ENCODE measurements at regions not wholly inside any gene's neighbourhood (a gene's known extent, or its start where the extent isn't known, plus 50 kb on each side); places are given as distances from the start of the nearest gene placed in this dataset.

DNA sequence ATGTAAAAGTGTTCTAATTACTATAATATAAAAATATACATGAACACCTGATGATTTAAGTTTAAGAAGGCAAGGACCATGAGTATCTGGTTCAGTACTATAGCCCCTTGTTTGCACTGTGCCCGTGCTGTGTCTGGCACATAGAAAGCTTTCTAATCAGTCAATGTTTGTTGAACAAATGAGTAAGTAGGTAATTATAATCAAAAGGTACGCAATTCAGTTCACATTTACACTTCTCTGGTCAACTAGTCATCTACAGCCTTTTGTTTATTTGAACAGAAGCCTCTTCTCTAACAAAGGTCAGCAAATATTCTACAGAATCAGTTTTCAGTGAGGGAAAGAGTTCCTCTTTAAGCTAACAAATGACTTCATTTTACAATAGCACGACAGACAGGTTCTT lies 523.3 kb downstream of the SMARCA1 start:
- TF ChIP-seq, protein P1, sequence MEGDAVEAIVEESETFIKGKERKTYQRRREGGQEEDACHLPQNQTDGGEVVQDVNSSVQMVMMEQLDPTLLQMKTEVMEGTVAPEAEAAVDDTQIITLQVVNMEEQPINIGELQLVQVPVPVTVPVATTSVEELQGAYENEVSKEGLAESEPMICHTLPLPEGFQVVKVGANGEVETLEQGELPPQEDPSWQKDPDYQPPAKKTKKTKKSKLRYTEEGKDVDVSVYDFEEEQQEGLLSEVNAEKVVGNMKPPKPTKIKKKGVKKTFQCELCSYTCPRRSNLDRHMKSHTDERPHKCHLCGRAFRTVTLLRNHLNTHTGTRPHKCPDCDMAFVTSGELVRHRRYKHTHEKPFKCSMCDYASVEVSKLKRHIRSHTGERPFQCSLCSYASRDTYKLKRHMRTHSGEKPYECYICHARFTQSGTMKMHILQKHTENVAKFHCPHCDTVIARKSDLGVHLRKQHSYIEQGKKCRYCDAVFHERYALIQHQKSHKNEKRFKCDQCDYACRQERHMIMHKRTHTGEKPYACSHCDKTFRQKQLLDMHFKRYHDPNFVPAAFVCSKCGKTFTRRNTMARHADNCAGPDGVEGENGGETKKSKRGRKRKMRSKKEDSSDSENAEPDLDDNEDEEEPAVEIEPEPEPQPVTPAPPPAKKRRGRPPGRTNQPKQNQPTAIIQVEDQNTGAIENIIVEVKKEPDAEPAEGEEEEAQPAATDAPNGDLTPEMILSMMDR (conservative IDR thresholded peaks at IDR 0.05; ENCODE audit: low read depth, low read length), result no peak
- TF ChIP-seq EZH2 (IDR thresholded peaks at IDR 0.05; ENCODE audit: borderline replicate concordance, low read depth, low read length, poor library complexity, severe bottlenecking), result no peak
